Anterior cingulate cortex (tissue), 58 donors: ENCODE measurements at regions not wholly inside any gene's neighbourhood (a gene's known extent, or its start where the extent isn't known, plus 50 kb on each side); places are given as distances from the start of the nearest gene placed in this dataset.
"Not testable (repeated sequence)": the region's sequence is repeated elsewhere in the genome, so short reads cannot be mapped to it uniquely, and the experiment has no call there.

Experiments
- DNase-seq, 58 donors: peaks; one replicate each; lab custom pipeline; 2025; lab: John Stamatoyannopoulos, UW

DNA sequence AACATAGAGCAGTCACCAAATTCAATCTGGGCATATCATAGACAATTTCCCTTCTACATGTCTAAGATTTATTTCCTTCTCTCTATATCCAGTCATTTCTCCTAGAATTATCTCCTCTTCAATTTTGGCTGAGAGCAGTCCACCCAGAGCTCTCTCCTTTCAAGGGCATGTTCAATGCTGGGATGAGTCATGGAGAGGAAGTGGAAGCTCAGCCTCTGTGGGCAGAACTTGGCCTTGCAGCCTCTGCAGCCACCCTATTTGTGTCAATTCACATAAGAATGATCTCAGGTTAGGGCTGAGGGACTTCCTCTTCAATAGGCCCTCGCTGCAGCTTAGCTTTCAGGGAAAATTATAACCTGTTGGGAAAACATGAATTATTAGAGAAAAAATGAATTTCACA is 560.8 kb downstream of the POM121L12 start:
- no peak for DNase-seq

DNA sequence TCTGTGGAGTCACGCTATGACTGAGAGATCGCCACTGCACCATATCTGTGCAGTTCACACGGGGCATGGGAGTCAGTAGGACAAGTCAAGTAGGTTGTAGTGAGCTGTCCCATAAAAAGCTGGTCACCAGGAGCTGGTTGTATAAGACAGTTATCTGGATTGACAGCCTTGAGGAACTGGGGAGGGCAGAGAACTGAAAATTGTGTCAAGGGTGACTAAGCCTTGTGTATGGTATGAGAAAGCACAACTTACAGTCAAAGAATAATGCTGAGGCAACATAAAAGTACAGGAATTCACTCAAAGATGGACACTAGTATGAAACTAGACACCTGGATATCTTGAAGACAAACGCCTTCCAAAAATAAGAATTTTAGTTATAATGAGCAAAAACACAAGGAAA is 564.9 kb downstream of the POM121L12 start:
- no peak for DNase-seq

DNA sequence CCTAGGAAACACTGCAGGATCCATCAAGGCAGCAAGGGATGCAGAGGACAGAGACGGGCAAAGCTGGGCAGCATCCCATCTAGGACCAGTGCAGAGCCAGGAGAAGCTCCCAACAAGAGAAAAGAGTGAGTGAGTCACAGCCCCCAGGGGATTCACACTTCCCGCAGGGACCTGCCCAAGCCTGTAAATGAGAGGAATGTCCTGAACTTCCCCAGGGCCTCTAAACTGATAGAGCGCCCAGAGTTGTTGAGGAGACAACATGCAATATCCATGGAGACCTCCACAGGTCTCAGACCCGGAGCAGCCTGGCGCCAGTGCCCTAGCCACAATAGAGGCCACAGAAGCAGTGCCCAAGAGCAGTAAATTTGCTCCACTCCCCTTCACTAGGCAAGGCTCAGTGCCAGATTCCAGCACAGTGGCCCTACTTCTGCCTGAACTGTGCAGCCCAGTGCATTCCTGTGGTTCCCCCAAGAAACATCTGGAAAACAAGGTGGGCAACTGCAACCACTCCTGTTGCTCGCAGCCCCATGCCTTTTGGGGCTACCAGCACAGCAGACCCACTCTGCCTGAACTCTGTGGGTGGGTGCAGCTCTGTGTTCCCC is 567.5 kb downstream of the POM121L12 start:
- DNase-seq = no peak

DNA sequence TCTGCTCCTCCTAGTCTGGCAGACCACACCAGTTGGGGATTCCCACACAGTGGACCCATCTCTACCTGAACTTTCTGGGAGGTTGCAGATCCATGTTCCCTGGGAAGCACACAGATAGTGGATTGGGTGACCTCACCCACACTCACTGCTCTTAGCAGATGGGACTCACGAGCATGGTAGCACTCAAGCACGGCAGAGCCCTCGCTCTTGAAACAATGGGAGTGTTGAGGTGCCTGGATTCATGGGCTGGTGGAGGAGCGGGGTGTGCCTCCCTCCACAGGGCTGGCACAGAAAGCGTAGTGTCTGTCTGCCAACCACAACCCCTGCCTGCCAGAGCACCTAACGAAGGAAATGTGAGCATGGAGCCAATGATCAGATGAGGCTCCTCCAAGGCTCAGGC is 568.0 kb downstream of the POM121L12 start:
- no peak for DNase-seq

DNA sequence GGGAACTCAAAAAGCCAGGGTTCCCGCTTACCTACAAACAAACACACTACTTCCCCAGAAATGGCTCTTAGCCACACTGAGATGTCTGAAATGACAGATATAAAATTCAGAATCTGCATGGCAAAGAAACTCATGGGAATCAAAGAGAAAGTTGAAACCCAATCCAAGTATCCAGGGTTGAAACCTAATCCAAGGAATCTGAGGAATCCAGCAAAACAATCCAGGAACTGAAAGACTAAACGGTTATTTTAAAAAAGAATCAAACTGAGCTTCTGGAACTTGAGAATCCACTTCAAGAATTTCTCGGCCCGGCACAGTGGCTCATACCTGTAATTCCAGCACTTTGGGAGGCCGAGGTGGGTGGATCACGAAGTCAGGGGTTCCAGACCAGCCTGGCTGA is 568.8 kb downstream of the POM121L12 start:
- no peak for DNase-seq

DNA sequence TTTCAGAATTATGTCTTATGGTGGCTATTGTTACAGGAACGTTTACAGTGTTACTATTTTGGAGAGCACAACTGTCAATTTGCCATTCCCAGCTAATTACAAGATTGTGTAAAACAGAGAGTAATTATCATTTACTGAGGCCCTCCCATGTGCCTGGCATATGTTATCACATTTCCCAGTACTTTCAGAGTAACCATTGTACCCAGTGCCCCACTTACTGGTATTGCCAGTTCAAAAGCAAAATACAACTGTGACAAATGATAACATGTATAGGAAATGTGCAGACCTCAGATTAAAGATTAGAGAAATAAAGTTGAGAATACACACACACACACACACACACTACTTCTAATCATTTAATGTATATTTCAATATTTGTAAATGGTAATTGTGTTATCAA is 572.5 kb downstream of the POM121L12 start:
- DNase-seq = no peak

DNA sequence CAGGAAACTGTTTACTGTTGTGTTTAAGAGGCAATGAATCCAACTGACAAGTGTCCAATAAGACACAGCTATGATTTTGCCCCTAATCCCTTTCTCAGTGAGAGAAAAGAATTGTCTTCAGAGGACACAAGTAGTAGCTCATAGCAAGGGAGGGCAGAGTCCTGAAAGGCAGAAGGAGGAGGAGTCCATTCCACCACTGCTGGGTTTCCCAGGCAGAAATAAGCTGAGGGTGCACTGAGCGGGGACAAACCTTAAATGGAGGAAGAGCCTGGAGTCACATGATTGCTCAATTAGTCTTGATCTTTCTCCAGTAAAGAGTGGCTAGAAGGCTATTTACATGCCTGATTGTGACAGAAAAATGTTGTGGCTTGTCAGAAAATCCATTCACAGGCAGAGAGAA is 573.8 kb downstream of the POM121L12 start:
- no peak for DNase-seq

DNA sequence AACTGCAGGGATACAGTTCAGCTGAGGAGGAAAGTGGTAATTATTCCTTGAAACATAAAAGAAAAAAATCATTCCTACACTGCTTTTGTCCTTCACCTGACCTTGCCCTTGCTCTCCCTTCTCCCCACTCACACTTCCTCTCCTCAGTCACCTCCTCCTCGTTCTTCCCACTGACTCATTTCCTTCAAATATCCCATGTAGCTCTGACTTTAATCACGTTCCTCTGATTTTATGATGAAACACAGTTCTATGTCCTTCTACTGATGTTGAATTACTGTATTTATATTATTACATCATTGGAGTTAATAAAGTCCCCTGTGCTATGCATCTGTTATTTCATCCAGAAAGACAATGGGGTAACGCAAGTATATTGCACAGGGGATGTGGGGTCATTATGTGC is 575.6 kb downstream of the POM121L12 start:
- DNase-seq = no peak

DNA sequence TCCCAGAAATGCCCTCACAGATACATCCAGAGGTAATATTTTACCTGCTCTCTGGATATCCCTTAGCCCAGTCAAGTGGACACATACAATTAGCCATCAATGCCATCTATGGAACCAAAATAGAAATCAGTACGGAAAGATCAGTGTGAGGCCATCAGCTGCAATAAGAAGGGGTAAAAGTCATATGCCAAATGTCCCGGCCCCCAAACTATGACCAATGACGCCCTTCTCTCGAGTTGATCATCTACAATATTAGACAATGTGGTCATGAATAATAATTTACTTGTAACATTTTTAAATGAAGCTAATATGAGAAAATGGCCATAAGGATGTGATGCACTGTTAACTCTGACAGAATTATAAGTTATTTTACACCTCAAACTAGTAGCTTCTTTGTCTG is 588.9 kb downstream of the POM121L12 start:
- no peak for DNase-seq

DNA sequence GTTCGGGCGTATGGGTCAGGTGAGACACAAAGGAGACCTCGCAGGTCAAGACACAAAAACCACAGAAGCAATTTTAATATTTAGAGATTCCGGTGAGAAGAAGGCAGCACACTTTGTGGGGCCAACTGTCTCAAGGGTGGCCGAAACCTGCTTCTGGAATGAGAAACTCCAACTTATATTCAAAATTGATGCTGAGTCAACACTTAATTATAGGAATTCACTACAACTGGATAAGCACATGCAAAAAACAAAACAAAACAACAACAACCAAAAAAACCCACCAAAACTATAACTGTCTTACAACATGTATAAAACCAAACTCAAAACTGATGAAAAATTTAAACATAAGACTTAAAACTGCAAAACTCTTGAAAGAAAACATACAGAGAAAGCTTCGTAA is 593.3 kb downstream of the POM121L12 start:
- no peak for DNase-seq

DNA sequence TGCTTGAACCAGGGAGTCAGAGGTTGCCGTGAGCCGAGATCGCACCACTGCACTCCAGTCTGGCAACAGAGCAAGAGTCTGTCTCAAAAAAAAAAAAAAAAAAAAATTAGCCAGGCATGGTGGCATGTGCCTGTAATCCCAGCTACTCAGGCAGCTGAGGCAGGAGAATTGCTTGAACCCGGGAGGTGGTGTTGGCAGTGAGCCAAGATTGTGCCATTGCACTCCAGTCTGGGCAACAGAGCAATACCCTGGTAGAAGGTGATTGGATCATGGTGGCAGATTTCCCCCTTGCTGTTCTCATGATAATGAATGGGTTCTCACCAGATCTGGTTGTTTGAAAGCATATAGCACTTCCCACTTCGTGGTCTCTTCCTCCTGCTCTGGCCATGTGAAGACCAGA is 599.8 kb downstream of the POM121L12 start:
- not testable (repeated sequence) for DNase-seq

DNA sequence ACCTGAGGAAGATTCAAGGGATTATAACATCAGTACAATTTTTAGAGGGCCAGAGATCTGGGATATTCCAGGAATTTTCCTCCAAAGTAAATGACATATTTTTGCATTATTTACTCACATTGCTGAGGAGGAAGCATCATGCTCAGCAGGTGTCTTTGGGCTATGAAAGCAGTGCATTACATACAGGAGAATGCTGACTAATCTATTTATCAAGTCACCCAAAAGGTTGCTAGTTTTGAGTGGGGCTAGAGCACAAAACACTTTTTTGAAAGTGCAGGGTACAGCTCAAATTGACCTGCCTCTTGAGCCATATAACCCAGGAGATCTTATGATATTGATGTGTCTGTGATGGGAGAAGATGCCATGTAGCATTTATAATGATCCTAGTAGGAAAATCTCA is 603.1 kb downstream of the POM121L12 start:
- no peak for DNase-seq

DNA sequence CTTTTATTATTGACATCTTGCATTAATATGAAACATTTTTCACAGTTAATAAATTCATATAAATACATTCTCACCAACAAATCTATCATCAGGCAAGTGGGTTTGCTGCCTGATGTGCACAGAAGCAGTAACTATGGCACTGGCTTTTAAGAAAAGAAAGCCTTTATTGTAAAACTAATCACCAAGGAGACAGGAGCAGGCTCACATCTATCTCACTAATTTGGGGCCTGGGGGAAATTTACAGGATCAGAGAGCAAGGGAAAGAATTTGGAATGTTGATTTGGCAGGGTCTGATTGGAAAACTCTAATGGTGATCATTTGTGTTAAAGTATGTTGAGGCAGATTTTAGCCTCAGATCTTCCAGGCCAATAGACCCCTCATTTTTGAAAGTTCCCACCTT is 605.7 kb downstream of the POM121L12 start:
- no peak for DNase-seq

DNA sequence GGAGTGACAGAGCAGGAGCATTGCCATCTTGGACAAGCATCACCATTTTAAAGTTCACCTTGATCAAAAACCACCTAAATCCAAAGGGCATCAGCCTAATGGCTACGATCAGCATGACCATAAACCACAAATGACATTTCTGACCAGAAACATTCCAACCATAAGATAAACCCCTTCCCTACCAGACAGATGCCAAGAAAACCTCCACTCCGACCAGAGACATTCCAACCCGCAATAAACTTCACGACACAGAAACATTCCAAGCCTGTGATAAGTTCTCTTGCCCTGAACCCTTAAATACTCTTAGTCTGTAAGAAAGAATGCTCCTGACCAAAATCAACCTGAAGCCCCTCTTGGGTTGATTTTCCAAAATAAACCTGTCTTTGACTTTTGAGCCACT is 606.9 kb downstream of the POM121L12 start:
- no peak for DNase-seq

DNA sequence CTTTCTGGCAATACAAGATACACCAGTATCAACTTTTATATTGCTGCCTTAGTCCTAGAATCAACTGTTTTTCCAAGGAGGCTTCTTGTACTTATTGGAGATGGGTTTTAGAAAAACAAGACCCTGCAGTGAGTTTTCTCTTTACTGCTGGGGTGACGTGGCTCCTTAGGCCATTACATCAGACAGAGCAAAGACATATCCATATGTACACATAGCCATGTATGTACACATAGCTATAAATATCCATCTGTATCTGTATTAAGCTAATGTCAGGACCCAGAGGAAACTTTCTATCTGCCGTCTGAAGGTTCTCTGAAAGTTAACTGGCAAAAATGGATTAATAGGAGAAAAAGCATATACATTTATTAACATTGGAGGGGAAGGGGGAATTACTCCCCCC is 607.4 kb downstream of the POM121L12 start:
- DNase-seq = no peak

DNA sequence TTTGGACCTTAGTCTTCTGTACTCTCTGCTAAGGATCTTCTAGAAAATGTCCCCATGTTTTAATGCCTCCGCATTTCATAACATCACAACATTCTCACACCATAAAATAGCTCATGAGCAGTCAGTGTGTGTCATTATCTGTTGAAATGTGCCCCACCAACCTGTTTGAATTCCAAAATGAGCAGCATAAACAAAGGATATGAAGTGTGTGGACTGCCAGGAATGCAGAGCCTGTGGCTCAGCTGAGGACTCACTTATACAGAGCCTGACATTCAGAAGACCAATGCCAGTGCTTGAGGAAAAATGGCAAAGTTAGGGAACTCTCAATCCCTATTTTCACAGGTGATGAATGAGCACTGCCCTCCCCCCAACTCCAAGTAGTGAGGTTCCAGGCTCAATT is 621.4 kb downstream of the POM121L12 start:
- no peak for DNase-seq

DNA sequence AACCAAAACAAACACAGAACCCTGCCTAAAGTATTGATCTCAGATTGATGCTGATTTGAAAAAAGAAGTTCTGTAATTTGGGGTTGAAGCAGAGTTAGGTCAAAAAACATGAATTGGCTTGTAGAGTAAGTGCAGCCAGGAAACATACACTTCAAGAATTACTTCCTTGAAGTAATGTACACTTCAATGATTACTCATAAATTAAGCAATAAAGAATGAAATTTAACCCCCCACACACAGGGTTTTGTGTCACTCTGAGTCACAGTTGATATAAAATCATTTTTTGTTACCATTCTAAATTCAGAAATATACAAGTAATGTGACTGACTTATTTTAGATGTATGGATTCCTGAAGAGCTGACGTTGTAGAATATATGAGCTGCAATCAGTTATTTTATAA is 622.2 kb downstream of the POM121L12 start:
- DNase-seq = no peak

DNA sequence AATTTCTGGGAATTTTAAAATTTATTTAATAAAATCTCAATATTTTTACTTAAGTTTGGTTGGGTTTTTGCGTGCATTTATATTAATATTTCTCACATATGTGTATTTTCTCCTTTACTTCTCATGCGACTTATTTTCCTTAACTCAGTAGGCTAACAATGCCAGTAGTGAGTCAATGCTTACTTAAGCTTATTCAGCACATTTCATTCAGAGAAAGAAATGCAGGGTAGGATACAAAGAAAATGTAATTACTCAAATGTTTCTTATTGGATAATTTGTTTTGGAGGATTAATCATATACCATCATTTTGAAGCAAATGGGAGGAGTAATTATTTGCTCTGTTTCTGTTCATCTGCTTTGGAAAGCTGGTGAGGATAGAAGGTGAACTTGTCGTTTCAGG is 623.5 kb downstream of the POM121L12 start:
- DNase-seq = no peak

DNA sequence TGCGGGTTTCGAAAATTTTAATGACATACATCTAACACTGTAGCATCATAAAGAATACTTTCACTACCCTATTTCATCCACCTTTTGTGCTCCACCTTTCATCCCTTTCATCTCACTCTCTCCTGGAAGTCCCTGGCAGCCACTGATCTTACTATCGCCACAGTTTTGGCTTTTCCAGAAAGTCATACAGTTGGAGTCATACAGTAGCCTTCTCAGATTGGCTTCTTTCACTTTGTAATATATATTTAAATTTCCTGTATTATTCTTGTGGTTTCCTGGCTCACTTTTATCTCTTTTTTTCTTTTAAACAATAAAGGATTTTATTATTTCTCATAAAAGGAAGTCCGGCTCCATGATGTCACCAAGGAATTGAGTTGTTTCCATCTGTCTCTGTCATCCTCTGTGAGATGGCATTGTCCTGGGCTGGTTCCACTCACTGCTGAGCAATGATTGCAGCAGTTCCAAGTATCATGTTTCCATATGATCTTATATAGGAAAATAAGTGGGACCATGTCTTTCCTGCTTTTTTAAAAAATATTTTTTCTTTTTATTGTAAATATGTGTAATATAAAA is 626.3 kb downstream of the POM121L12 start:
- no peak for DNase-seq

DNA sequence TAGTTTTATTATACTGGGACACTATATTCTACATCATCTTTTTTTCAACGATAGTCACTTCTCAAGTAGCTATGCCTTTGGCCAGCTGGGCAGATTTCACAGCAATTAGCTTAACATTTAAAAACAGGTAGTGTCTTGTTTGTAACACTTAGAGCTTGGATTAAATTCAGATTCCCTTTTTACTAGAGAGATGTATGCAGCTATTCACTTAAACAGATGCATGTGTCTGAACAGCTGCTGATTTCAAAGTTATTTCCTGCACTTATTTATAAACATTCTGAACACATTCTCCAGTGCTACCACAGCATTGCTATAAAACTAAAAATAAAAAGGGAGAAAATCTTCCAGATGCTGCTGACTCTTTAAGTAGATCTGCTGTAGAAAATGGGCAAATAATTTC is 637.2 kb downstream of the POM121L12 start:
- no peak for DNase-seq

DNA sequence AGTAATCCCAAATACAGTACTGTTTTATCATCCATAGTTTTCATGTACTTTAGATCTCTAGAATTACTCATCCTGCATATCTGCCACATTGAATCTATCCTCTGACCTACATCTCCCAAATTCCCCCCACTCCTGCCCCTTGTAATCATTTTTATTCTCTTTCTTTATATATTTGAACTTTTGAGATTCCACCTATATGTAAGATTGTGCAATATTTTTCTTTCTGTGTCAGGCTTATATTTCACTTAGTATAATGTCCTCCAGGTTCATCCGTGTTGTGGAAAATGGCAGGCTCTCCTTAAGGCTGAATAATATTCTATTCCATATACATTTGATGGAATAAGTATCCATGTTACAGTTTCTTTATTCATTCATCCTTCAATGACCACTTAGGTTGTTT is 640.4 kb downstream of the POM121L12 start:
- no peak for DNase-seq

DNA sequence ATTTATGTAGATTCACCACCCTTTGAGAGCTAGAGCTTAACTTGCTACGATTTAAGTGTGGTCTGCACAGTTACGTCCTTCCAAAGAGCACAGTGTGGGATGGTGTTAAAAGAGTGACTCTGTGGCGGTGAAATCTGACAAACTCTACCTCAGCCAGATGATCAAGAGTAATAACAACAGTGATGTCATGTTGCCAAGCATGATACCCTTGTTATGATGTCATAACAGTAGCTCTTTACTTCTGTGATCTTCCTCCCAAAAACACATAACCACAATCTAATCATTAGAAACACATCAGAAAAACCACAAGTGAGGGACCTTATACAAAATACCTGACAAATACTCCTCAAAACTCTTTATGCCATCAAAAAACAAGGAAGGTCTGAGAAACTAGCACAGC is 649.3 kb downstream of the POM121L12 start:
- DNase-seq = no peak

DNA sequence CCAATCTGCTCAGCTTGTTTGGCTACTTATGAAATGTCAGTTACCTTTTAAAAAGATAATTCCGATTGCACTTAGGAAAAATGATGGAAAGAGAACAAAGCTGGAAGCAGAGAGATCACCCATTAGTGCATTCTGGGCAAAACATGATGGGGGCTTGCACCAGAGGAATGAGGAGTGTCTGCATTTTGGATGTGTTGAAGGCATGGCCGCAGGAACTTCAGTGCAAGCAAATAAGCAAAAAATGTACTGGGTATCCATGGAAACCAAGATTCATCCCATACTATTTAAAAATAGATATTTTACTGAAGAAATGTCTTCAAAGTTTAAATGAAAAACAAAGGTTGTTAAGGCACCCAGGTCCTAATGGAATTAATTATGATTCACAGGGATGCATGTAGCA is 655.0 kb downstream of the POM121L12 start:
- DNase-seq = no peak
